NCI-H345 treated with DMSO at 0.1 percent for 48 hours (cell line): ENCODE measurements at regions not wholly inside any gene's neighbourhood (a gene's known extent, or its start where the extent isn't known, plus 50 kb on each side); places are given as distances from the start of the nearest gene placed in this dataset.
"Not testable (repeated sequence)": the region's sequence is repeated elsewhere in the genome, so short reads cannot be mapped to it uniquely, and the experiment has no call there.

Experiments used
- DNase-seq: peaks from one replicate; lab custom pipeline; 2025; ENCODE audit not compliant: unreplicated experiment; lab: John Stamatoyannopoulos, UW

DNA sequence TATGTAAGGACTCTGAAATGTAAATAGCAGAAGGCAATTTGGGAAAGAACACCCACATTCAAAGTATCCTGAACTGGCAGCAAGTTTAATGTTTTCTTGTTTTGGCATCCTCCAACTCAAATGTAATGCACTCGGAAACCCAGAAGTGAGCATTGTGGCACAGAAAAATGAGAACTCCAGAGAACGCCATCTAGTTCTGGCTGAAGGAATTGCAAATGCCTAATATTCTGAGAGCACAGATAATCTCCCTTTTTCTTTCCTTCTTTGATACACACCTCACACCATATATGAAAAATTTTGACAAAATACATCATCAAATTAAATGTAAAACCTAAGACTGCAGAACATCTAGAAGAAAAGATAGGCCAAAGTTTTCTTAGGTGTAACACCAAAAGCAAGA lies 52.1 kb downstream of the PWWP3B start:
- DNase-seq = no peak

DNA sequence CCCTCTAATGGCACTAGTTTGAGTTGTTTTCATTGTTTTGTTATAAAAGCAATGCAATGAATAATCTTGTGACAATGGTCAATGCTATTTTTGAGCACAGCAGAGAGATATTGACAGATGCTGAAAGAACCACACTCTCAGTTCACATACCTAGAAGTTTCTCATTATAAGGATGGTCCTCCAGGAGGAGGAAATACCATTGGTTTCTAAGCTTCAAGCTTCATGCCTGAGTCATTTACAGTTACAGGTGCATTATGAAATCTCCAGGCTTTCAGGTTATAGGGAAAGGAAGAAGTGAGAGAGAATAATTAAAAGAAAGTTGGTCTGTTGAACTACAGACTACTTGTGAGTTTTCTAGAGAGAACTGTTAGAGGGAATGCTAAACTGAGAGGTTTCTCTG lies 75.3 kb downstream of the PWWP3B start:
- no peak for DNase-seq

DNA sequence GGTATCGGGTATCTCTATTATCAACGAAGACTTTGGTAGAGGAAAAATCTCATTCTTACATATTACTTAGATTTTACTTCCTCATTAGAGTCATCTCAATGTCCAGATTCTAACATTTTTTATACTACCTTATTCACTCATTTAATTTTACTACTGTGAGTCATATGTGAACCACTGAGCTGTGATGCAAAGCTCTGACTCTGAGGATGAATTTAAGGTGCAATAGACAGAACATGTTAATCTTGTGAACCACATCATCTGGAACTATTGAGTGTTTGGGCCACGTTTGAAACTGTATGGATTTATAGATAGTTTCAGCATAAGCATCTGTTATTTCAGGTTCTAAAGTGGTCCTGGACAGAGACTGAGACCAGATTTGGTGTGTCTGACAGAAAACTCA lies 78.4 kb downstream of the PWWP3B start:
- no peak for DNase-seq

DNA sequence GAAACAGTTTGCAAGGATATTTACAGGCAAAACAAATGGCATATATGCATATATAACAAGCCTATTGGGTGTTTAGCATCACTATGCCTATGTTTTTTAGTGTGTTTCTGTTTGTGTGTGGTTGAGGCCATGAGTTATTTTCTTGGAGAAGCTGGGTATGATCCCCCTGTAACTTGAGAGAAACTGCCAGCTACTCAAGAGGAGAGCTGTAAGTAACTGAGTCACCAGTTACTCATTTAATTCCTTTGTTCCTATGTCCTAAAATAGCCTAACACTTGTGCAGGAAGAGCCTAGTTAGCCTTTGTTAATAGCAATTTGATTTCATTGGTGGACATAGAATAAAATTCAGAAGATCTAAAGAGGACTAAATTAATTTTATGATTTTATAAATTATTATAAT lies 79.1 kb downstream of the PWWP3B start:
- DNase-seq = no peak

DNA sequence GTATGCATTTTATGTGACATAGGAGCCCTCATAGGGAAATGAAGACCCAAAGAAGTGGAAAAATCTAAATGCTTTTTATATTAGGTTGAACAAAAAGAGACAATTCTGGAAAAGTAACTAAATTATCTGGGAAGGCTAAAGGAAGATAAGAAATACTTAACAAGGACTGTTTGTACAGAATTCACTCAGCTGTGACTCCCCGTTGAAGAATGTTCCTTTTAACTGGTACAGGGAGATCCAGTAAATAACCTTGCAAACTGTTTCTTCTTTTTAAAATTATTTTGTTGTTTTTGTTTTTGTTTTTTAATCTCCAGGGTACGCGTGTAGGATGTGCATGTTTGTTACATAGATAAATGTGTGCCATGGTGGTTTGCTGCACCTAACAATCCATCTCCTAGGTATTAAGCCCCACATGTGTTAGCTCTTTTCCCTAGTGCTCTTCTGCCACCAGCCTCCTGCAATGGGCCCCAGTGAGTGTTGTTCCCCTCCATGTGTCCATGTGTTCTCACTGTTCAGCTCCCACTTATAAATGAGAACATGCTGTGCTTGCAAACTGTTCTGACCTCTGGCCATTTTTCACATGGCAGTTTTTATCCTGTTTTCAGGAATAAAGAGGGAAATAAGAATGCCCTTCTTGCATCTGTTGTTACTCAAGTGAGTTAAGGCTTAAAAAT lies 81.7 kb downstream of the PWWP3B start:
- DNase-seq = no peak

DNA sequence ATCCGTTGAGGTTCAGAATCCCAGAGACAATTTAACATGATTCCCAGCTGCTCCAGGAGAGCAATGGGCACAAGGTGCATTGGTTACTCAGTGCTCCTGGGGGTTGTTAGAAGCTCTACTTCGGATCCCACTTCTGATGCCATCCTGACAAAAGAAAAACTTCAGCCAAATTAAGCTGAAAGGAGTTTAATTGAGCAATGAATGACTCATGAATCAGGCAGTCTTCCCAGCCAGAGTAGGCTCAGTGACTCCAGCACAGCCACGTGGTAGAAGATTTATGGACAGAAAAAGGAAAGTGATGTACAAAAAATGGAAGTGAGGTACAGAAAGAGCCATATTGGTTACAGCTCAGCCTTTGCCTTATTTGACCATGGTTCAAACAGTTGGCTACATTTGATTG lies 95.7 kb downstream of the PWWP3B start:
- no peak for DNase-seq

DNA sequence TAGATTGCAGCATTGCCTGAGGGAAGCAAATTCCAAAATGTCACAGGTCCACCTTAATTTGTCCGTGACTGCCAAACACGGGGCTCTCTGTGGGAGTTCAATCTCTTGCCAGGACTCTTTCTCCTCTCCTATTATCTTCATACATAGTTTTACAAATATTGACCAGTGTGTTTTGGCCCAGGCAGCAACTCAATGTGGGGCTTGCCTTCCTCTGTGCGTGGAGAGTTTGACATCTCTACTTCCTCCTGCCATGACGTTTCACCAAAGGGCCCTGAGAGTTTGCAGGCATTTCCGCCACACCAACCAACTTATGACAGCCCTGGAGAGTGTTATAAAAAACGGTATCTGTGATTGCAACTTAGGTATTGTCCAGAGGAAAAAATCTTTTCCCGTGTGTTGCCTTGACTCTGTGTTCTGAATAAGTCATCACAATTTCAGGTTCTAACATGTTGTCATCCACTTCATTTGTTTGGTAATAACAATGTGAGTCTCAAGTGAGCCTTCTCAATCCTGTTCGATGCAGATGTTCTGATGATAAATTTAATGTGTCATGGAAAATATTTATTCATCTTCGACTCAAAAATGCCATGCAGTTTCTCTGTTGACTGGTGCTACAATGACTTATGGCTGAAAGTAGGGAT lies 106.0 kb downstream of the PWWP3B start:
- not testable (repeated sequence) for DNase-seq

DNA sequence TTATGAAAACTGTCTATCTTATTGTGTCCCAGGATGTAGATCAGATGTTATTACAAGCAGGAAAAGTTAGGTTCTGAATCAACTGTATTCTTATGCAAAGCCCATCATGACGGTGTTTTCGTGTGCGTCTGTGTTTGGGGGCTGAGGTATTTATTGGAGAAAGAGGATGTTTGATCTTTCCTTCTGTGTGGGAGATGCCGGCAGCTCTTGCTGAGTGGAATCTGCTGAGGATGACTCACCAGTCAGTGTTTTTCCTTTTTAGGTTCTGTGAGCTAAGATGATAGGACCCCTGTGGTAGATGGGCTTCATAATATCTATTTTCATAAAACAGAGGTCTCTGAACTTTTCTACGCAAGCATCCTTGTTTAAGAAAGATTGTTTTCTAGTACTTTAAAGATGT lies 107.1 kb downstream of the PWWP3B start:
- DNase-seq = not testable (repeated sequence)

DNA sequence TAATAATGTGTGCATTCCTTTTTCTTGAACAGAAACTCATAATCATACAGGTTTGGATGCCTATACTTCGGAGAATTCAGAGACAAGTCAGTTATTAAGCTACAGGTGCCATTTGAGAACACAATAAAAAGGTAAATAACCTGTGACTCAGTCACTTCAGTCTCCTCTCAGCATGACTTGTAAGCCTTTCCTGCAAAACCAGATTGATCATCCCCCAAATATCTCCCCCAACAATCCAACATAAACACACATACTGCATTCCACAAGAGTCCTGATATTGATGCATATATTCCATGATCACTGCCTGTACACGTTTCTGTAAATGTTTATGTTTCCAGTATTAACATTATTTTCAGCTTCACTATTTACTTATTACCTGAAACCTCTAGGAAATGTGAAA lies 110.8 kb downstream of the PWWP3B start:
- DNase-seq = no peak

DNA sequence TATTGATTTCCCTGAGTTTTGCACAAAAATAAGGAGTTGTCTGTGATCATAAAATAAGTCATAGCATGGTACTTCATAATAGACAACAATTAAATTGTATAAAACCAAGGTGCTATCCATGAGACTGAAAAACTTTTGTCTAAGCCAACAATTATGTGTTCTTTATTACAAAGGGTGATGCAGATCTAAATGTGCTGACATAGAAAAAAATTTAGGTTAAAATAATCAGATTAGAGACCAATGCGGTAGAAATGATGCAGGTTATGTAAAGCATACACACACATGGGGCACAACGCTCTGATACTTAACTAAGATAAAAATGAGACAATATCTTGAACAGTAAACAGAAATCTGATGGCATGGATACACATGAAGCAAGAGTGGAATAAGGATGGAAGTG lies 113.3 kb downstream of the PWWP3B start:
- DNase-seq = no peak

DNA sequence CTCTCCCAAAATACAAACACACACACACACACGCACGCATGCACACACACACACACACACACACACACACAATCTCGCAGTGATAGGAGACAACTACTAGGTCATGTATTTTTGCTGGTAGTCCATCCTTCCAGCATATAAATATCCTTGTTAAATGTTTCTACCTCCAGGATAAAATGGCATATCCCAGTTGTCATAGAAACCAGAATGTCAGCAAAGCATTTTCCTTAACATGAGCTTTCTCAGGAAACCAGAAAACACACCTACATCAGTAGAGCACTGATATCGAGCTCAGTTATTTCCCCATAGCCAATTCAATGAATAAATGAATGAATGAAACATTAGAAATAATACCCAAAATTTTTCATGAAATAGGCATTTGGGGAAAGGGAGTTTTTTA lies 115.7 kb downstream of the PWWP3B start:
- DNase-seq = no peak

DNA sequence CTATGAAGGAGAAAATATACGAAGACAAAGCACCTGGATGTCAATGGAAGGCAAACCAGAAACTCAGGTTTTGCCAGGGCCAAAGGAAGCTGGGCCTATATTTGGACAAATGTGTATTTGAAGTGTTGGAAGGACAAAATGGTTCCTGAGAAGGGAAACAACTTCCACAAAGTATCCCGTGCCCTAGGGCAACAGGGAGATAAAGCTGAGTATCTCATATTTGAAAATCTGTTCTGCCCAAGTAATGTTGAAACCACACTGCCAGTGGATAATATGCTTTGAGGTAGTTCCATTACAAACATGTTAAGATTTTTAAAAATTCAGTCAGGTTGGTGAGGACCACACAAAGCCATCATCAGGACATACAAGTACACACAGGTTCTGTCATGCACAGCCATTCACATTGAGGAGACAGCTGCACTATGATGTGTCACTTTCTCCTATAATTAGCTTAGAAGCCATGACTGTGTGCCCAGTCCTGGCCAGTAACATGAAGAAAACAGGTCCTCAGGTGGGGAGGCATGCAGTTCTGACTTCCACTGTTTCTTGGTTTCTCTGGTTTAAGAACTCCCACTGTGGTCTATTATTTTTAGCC lies 116.4 kb downstream of the PWWP3B start:
- DNase-seq = no peak

DNA sequence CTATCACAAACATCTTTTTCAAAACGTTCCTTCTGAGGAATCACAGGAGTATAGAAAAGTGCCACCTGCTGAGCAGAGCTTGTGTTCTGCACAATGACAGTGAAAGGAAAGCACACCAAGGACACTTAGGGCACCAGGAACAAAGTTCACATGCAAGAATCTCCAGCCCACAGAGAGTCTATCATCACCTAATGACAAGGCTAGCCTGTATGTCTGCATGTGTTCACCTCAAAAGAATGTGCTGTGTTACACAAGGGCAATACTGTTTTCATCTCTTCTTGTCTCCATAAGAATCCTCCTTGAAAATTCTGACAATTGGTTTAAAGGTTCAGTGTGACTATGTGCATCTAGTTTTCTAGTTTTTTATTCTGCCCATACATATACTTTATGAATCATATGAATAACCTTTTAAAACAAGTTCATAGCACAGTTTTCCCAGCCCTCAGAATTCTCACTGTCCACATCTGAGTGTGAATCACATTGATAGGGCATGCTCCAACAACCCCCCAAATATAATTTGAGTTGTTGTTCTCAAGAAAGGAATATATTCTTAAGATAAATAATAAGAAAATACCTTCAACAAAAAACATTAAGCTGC lies 118.0 kb downstream of the PWWP3B start:
- DNase-seq = no peak

DNA sequence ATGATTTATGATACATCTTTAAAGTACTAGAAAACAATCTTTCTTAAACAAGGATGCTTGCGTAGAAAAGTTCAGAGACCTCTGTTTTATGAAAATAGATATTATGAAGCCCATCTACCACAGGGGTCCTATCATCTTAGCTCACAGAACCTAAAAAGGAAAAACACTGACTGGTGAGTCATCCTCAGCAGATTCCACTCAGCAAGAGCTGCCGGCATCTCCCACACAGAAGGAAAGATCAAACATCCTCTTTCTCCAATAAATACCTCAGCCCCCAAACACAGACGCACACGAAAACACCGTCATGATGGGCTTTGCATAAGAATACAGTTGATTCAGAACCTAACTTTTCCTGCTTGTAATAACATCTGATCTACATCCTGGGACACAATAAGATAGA lies 122.7 kb downstream of the PWWP3B start:
- DNase-seq = not testable (repeated sequence)

DNA sequence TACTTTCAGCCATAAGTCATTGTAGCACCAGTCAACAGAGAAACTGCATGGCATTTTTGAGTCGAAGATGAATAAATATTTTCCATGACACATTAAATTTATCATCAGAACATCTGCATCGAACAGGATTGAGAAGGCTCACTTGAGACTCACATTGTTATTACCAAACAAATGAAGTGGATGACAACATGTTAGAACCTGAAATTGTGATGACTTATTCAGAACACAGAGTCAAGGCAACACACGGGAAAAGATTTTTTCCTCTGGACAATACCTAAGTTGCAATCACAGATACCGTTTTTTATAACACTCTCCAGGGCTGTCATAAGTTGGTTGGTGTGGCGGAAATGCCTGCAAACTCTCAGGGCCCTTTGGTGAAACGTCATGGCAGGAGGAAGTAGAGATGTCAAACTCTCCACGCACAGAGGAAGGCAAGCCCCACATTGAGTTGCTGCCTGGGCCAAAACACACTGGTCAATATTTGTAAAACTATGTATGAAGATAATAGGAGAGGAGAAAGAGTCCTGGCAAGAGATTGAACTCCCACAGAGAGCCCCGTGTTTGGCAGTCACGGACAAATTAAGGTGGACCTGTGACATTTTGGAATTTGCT lies 123.8 kb downstream of the PWWP3B start:
- DNase-seq = not testable (repeated sequence)

DNA sequence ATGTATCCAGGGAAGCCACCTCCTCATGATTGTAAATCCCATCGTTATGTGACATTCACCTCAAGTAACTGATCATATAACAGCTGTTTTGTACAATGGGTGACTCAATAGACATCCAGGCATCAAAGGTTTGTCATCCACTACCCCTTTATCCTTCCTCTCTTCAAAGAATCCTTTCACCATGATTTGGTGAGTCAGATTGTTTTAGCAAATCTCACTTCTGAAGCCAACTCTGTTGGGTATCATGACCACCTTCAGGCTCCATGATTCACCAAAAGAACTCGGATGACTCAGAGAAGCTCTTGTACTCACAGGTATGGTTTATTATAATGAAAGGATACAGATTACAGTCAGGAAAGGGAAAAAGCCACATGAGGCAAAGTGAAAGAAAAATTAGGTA lies 132.1 kb downstream of the PWWP3B start:
- no peak for DNase-seq

DNA sequence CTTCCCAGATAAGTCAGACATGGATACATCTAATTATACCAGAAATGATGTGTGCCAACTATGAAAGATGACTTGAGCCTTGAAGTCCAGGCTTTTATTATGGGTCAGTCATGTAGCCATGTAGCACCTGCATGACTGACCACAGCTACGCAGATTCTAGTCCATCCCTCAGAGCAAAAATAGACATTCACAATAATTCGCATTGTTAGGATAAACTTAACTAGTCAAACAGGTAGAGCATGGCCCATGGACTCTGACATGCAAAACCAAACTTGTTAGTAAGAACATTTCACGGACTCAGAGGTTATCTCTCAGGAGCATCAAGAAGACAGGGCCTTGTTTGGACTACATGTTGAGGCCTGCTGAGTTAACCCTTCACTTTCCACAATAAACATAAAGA lies 132.6 kb downstream of the PWWP3B start:
- DNase-seq = no peak

DNA sequence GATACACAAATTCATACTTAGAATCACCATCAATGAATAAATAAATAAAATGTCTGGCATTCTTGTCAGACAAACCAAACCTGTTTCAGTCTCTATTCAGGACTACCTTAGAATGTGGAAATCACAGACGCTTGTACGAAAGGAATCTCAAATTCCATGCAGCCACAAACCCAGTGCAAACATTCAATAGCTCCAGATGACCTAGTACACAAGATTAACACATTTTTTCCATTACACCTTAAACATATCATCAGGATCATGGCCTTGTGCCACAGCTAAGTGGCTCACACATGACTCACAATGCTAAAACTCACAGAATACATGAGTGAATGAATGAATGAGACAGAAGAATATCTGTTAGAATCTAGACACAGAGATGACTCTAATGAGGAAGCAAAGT lies 134.2 kb downstream of the PWWP3B start:
- DNase-seq = no peak

DNA sequence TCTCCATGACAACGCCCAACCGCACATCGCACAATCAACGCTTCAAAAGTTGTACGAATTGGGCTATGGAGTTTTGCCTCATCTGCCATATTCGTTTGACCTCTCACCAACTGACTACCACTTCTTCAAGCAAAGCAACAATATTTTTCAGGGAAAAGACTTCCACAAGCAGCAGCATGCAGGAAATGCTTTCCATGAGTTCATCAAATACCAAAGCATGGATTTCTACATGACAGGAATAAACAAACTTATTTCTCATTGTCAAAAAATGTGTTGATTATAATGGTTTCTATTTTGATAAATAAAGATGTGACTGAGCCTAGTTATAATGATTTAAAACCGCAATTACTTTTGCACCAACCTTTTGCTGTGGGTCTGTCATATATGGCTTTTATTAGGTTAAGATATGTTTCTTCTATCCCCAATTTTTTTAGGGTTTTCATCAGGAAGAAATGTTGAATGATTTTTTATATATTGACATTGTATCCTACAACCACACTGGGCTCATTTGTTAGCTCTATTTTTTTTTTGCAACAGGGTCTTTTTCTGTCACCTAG lies 138.4 kb downstream of the PWWP3B start:
- DNase-seq = no peak

DNA sequence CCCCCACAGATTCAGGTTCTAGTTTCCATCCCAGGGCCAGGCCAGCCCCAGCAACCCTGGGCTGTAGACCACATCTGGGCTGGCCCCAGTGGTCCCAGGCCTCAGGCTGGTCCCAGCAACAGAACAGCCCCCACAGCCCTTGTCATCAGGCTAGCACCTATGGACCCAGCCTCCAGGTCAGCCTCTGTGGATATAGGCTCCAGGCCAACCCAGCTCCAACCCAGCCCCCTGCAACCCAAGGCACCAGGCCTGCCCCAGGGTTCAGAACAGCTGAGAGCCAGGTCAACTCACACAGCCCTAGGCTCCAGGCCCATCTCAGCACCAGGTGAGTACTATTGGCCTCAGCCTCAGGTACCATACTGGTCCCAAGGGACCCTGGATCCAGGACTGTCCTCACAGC lies 155.3 kb downstream of the PWWP3B start:
- DNase-seq = no peak

DNA sequence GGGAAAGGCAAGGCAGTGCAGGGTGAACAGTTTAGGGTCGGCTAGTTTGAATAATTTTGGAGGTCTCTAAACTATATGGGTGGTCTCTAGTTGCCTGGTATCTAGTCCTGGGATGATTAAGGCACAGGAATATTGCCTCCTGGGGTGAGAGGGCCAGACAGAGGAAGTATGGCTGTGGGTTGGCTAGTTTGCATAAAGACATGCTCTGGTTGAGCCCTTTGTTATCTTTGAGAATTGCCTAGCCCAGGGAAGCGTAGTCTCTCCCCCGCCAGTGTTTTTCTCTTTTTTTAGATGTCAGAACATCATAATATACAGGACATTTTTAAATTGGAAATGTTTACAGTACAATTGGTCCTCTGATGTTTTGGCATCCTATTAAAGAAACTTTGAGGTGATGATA lies 163.5 kb downstream of the PWWP3B start:
- DNase-seq = no peak

DNA sequence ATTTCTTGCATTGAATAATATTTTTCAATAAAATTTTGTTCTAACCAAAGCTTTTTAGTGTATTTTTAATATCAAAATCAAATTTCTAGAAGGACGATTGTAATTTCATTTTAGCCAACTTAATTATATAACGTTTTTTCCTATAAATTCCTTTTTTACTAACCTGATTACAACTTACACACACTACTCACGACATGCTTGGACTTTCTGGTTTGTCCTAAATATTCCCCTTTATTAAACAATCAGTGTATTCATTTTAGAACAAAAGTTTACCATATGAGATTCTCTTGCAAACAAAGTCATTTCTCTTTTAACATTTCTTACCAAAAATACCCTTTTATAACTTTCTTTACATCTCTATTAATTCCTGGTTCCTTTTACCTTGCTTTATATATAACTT lies 173.7 kb downstream of the PWWP3B start:
- no peak for DNase-seq
